Gastroesophageal sphincter (tissue), 3 donors: ENCODE measurements at regions not wholly inside any gene's neighbourhood (a gene's known extent, or its start where the extent isn't known, plus 50 kb on each side); places are given as distances from the start of the nearest gene placed in this dataset.

Experiments used
- POLR2AphosphoS5 ChIP-seq: sonication (generic); formaldehyde crosslinking; IDR thresholded peaks from one replicate; pipeline ENCODE4 v1.6.1; 2017; ENCODE audit warnings: antibody characterized with exemption
- TF ChIP-seq, protein P1 (sequence below), 4 experiments: fragments of 200-600 bp in 2 of 4; fragments of 450-650 bp in 2 of 4; sonication (generic) in 1 of 4; IDR thresholded peaks; one replicate each; pipeline ENCODE4 v1.5.1; 2017 to 2019; ENCODE audit warnings: antibody characterized with exemption in 4 of 4, mild to moderate bottlenecking in 2 of 4, moderate library complexity in 2 of 4

- TF ChIP-seq, protein P1, sequence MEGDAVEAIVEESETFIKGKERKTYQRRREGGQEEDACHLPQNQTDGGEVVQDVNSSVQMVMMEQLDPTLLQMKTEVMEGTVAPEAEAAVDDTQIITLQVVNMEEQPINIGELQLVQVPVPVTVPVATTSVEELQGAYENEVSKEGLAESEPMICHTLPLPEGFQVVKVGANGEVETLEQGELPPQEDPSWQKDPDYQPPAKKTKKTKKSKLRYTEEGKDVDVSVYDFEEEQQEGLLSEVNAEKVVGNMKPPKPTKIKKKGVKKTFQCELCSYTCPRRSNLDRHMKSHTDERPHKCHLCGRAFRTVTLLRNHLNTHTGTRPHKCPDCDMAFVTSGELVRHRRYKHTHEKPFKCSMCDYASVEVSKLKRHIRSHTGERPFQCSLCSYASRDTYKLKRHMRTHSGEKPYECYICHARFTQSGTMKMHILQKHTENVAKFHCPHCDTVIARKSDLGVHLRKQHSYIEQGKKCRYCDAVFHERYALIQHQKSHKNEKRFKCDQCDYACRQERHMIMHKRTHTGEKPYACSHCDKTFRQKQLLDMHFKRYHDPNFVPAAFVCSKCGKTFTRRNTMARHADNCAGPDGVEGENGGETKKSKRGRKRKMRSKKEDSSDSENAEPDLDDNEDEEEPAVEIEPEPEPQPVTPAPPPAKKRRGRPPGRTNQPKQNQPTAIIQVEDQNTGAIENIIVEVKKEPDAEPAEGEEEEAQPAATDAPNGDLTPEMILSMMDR (IDR thresholded peaks at IDR 0.05) = no peak
- TF ChIP-seq POLR2AphosphoS5 = no peak
Observed at GRCh38 chr14:22434030-22434429, 155.0 kb downstream of the DAD1 start.
